ENCODE measurements at regions not wholly inside any gene's neighbourhood (a gene's known extent, or its start where the extent isn't known, plus 50 kb on each side); places are given as distances from the start of the nearest gene placed in this dataset.

DNA sequence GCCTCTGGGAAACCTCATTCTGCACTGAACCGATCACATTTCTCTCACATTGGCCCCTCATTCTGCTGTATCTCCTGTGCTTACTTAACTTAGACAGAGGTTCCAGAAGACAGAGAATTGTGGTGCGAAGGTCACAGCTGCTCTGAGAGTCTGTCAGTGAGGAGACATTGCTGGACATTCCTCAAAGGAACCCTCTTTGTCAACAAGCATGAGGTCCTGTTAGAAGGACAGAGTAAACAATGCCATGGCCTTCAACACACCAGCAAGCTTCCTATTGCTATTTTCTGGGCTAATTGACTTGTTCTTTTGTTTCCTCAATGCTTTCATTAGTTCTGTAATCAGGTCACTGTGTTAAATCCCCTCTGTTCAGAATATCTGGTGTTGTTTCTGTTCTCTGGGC lies 109.3 kb upstream of the FZD8 start:
- no peak for TF ChIP-seq ZFX (IDR thresholded peaks at IDR 0.05)
- TF ChIP-seq, protein P1, sequence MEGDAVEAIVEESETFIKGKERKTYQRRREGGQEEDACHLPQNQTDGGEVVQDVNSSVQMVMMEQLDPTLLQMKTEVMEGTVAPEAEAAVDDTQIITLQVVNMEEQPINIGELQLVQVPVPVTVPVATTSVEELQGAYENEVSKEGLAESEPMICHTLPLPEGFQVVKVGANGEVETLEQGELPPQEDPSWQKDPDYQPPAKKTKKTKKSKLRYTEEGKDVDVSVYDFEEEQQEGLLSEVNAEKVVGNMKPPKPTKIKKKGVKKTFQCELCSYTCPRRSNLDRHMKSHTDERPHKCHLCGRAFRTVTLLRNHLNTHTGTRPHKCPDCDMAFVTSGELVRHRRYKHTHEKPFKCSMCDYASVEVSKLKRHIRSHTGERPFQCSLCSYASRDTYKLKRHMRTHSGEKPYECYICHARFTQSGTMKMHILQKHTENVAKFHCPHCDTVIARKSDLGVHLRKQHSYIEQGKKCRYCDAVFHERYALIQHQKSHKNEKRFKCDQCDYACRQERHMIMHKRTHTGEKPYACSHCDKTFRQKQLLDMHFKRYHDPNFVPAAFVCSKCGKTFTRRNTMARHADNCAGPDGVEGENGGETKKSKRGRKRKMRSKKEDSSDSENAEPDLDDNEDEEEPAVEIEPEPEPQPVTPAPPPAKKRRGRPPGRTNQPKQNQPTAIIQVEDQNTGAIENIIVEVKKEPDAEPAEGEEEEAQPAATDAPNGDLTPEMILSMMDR (conservative IDR thresholded peaks at IDR 0.05) = no peak
- no peak overlapping the region for H3K27ac ChIP-seq

DNA sequence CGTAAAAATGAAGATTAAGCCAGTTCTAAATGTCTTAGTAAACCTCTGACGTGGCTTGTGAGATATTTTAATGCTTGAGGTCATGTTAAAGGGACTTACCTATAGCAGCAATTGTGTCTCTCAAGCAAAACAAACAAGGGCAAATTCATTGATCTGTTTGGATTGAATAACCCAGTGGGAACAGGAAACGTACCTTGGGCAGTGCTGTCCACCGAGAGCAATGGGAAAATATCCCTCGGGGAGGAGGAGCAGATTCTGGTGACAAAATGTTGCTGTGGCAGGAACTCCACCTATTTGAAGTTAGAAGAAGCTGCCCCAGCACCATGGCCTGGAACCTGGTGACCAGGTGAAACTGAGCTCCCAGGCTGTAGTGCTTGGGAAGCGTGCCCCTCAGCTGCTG lies 107.1 kb upstream of the FZD8 start:
- no peak for TF ChIP-seq ZFX (IDR thresholded peaks at IDR 0.05)
- TF ChIP-seq, protein P1 (conservative IDR thresholded peaks at IDR 0.05) = no peak
- no peak overlapping the region for H3K27ac ChIP-seq

DNA sequence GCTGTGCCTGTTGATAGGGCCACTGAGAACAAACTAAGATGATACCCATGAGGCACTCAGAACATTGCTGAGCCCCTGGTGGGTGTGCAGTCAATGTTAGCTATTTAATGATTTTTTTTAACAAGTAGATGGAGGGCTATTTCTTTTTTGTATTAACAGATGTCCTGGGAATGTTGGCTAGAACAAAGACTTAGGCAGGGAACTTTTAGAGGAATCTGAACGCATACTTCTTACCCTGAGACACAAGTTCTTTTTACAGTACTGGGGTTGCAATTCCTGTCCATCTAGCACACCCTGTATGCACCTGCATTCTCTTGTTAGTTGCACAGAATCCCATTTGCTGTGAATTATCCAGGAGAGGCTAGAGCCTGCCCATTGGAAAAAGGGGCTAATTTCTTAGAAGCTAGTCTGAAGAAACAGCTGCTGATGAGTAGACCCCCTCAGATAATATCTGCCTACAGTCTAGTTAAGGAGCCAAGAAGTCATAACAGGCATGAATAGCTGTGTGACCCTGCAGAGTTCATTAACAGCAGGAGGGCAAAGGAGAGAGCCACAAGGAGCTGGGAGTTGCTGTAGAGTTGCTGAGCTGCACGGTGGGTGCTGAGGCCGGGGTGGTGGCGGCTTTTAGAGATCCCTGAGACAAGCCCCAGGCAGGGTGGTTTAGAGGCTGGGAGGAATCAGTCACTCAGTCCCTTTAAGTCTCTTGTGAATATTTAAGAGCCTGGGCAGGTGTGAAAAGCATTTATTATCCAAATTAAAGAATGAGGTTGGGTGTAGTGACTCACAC lies 103.7 kb upstream of the FZD8 start:
- no peak overlapping the region for H3K27ac ChIP-seq
- no peak for TF ChIP-seq ZFX (IDR thresholded peaks at IDR 0.05)
- TF ChIP-seq, protein P1 (conservative IDR thresholded peaks at IDR 0.05) = no peak

DNA sequence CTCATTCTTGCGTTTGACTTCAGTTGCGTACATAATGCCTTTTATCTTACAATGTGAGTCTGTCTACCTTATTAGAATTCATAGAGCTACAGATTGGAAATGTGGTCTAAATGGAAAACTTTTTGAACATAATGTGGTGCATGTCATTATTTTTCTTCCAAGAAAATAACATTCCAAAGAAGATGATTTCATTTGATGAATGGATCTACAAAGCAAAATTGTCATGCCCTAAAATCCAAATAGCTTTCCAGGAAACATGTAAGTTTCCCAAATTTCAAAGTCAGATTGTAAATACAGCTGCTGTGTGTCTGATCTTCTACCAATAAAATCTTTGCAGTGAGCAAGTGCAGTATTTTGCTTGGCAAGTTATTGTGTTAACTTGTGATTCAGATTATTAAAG lies 101.8 kb upstream of the FZD8 start:
- H3K27ac ChIP-seq = no peak overlapping the region
- TF ChIP-seq, protein P1 (conservative IDR thresholded peaks at IDR 0.05) = no peak
- TF ChIP-seq ZFX (IDR thresholded peaks at IDR 0.05) = no peak

DNA sequence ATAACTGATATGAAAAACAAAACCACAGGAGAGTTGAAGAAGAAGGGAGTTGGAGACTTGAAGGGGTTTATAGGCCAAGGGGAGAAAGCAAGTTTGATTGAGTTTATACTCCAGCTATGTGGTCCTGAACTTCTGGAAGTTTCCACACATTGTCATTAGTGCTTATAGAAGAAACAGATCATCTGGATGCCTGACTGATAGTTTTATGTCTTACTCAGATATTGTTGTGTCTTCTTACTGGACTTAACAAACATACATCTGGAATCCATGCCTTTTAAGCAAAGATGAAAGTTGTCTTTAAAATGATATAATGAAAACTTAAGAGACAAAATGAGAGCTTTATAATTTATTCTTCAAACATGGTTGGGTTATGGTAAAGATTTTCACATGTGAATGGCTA lies 101.3 kb upstream of the FZD8 start:
- TF ChIP-seq, protein P1 (conservative IDR thresholded peaks at IDR 0.05) = no peak
- TF ChIP-seq ZFX (IDR thresholded peaks at IDR 0.05) = no peak
- no peak overlapping the region for H3K27ac ChIP-seq

DNA sequence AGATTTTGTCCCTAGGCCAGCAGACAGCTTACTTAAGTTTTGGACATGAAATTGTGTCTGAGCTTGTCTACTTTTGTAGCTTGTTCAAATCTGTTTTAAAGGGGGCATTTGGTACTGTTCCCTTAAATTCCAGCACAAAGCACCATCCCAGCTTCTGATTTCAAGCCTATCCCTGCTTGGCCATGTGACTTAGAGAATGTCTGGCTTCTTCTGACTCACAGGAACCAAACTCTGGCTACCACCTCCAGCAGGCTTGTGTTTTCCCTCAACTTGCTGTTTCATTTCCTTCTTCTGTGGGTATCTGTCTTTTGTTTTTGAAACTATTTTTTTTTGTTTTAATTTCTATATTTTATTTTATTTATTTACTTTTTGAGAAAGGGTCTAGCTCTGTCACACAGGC lies 97.9 kb upstream of the FZD8 start:
- TF ChIP-seq, protein P1 (conservative IDR thresholded peaks at IDR 0.05) = no peak
- TF ChIP-seq ZFX (IDR thresholded peaks at IDR 0.05) = no peak
- H3K27ac ChIP-seq = no peak overlapping the region

DNA sequence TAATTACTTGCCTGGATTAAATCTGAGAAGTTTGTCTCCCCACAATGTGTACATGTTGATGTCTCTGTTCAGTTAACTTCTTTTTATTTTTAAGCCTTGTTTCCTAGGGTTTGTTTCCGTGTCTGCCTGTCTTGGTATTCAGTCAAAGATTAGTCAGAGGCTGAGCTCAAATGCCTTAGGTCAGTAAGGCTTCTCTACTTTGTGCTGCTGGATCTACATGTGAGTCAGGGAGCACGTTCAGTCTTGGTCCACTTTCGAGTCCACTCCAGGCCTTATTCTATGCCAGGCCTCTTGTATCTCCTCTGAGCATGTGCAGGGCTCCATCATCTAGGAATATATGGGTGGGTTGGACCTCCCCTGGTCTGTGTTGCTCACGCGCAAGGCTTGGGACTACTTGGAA lies 93.3 kb upstream of the FZD8 start:
- TF ChIP-seq, protein P1 (conservative IDR thresholded peaks at IDR 0.05) = no peak
- no peak for TF ChIP-seq ZFX (IDR thresholded peaks at IDR 0.05)
- no peak overlapping the region for H3K27ac ChIP-seq

Measured in C4-2B (cell line).